GM19035 (cell line): ENCODE measurements at regions not wholly inside any gene's neighbourhood (a gene's known extent, or its start where the extent isn't known, plus 50 kb on each side); places are given as distances from the start of the nearest gene placed in this dataset.

ENCODE experiments used
- ATAC-seq: cut with Tn5 transposase; IDR thresholded peaks from one replicate; pipeline ENCODE4 v1.9.1; 2021; ENCODE audit not compliant: unreplicated experiment

- ATAC-seq = no peak
These were observed 338.7 kb downstream of the CDH2 start for GRCh38 chr18:27838225-27838624.

DNA sequence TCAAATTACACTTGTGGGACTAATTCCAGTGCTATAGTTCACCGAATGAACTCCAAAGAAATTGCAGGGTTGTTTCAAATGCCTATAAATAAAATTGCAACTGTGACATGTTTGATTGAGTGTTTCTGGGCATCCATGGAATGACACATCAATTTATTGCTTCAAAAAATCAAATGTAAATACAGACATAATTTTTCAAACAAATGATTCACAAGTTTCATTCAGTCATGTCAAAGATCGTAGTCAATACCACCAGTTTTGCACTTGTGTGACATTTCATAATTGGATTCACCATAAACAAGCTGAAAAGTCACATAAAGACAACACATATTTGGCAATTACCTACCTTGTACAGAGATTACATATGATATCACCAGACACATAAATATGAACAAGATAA, 350.8 kb downstream of the CDH2 start:
- ATAC-seq = no peak

GRCh38 chr18:27825689-27826088, 351.2 kb downstream of the CDH2 start:
- no peak for ATAC-seq

GRCh38 chr18:27824841-27825681, 351.9 kb downstream of the CDH2 start:
- no peak for ATAC-seq

DNA sequence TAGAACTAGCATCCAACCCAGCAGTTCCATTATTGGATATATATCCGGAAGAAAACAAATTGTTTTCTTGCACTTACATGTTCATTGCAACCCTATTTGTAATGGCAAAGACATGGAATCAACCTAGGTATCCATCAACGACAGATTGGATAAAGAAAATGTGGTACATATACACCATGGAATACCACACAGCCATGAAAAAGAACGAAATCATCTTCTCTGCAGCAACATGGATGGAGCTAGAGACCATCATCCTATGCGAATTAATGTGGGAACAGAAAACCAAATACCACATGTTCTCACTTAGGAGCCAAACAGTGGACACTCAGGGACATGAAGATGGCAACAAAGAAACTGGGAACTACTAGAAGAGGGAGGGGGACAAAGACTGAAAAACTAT, 352.7 kb downstream of the CDH2 start:
- ATAC-seq = no peak

DNA sequence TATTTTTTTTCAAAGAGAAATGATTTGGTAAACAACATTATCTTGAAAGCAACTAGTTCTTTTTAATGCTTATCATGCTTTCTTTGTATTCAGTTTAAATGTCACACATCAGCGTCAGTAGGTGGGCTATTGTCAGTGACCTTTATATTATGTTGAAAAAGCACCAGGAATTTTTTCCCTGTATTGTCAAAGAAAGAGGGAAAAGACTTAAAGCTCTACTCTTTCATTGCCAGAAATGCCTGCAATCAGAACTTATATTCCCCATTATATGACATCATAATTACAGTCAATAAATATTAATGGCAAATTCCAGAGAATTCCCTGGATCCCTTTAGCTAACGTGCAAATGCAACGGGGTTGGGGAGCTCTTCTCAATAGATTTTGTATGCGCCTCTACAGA, 353.9 kb downstream of the CDH2 start:
- ATAC-seq = no peak

GRCh38 chr18:27808683-27809082, 368.2 kb downstream of the CDH2 start:
- no peak for ATAC-seq

GRCh38 chr18:27803957-27804356, 373.0 kb downstream of the CDH2 start:
- no peak for ATAC-seq

DNA sequence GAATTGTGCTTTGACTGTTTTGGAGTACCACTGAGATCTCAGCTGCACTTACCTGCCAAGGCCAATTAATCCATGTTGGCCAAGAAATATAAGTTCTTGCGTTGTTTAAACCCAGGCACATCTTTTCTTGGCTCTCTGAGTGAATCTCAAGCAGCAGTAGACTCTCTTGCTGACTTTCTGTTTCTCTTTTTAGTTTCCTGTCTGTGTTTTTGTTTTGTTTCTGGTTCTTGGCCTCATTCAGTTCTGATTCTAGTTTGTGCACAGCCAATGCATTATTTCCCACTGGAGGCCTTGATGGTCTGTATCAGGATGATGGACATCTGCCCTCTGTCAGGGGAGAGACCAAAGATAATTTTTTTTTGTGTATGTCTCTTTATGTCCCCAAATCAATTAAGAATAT, 379.4 kb downstream of the CDH2 start:
- ATAC-seq = peak; percentile 81

DNA sequence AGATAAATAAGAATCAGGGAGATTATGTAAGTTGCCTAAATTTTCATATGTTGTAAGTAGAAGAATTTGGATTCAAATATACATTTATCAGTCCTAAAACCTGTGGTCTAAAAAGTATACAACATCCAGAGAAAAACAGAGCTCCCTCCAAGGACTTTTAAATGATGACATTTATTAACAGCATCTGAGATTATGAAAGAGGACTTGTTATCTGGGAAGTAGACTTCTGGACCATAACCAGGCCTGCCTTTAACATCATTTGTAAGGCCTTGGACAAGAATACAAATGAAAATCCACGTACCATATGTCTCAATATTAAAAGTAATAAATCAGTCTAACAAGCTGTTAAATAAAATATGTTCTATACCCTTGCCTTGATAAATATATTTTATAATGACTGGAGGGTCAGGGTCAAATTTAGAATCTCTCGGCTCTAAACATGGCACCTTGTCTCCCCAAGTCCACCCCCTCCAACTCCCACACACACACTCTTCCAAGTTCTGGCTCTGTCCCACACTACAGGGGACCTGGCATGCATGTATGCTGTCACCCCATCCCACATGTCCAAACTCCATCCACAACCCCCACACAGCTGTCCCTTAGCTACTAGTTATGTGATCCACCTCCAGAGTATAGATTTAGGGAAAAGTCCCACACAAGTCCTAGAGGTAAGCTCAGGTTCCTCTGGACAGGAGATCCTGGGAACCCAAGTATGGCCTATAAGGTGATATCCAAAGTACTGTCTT, 382.6 kb downstream of the CDH2 start:
- ATAC-seq = no peak

DNA sequence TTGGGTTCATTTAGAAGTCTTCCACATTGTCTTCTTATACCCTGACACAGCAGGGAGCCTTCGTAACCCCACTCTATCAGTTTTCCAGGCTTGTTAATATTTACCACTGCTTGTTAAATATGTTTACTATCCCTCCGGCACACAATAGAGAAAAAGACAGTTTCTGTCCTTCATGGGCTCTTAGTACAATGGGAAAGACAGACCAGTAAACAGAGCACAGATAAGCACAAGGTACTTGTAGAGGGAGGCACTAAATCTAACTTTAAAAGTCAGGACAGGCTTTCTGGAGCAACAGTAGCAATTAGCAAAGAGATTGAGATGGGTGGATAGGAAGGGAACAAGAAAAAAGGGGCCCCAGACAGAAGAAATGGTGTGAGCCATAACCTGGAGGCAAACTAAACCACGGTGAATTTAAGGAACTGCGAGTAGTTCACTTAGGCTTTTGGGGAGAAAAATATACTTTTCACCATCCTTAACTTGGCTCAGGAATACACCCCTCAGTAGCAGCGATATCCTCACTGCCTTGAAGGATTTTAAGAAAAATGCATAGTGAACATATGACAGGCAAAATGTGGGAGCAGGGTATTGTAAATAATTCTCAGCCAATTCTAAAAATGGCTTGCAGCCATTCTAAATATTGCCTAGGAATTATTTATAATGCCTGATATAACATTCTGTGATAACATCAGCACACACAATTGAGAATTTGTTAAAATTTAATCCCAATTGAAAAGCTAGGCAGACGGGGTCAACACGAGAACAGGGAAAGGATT, 383.7 kb downstream of the CDH2 start:
- ATAC-seq = no peak

DNA sequence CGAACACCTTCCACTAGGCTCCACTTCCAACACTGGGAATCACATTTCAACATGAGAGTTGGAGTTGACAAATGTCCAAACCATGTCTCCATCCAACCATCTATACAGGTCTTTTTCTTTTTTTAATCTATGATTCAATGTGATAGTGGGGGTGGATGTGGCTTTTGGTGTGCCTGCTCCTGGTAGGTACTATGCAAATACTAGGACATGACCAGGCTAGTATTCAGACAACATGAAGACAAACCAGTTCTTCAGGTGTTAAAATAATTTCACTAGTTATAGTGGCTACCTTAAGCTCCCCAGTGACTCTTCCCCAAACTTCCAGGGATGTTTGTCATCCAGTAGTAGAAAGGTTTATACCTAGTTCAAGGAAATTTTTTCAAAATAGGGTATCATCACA, 387.5 kb downstream of the CDH2 start:
- no peak for ATAC-seq

DNA sequence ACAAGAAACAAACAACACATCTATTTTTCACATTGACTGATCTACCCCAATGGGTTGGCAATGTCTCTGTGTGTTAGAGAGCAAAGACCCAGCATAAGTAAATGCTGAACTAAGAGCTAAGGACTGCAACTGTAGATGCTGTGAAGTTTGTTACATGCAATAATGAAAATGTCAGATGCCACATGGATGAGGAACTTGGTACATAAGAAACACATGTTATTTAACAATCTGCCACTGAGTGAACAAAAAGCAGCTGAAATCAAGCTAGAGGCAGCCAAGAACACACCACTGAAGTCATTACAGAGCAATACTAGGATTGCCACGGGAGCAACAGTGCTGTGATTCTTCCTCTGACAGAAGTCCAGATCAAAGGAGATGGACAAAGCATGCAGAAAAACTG, 389.4 kb downstream of the CDH2 start:
- no peak for ATAC-seq

- ATAC-seq = no peak
These were observed 391.0 kb downstream of the CDH2 start for GRCh38 chr18:27785815-27786471.

GRCh38 chr18:27780061-27780745, 396.7 kb downstream of the CDH2 start:
- ATAC-seq = no peak

DNA sequence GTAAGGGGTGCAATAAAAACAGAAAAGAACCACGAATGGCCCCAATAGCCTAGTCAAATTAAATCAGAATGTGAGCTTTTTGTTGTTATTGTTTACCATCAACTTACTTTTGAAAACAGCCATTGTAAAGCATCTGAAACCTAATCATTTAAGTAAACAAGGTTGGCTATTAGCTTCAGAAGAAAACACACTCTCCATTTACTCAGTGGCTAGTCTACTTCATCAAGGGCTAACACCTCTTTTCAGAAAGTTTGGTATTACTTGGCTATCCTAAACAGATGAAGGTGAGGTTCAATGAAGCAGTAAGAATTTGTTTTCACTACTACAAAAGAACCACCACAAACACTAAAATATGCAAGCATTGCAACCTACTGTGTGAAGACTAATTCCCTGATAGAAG, 398.0 kb downstream of the CDH2 start:
- no peak for ATAC-seq

DNA sequence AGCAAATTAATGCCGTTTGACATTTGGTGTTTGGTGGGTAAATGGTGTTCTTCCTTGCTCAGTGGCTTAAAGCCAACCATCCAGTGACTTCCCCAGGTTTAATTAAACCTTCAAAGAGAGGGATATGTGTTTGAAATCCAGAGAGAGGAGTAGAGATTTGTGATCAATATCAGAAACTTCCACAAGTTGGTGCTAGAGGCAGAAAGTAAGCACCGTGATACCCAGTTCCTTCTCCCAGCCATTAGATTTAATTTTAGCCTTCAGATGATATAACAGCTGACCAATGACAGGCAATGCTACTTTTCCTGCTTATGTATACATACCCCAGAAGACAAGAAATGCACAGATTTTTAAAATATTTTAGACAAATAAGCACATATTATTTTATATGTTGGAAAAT, 398.5 kb downstream of the CDH2 start:
- ATAC-seq = no peak

DNA sequence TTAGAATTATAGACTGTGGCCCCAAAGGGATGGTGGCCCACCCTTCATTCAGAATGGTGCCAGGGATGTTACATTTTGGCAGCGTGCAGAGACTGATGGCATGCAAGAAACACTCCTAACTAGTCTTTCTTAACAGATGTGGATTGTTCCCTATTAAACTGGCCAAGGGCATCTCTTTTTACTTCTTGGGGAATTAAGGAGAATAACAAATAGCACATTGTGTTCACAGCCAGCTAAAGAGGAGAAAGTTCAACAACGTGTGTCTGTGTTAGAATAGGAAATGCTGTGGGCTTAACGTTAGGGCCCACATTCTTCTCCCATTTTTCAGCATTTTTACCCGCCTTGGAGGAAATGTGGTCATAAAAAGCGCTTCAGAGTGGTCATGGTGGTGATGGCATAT, 404.8 kb downstream of the CDH2 start:
- no peak for ATAC-seq

DNA sequence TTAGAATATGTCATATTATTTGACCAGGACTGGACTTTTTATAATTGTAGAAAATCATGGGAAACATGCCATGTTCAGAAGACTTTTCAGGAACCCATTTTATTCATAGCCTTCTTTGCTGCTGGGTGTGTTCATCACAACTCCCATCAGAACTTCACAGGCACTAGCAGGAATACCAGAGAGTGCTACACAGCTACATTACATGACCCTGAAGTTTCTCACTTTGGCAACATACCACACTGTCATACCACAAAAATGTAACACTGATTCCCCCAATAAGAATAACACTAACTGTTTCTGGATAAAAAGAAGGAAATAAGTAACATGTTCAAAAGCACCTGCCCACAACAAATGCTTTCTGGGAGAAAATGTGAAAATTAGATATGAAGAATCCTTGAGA, 405.4 kb downstream of the CDH2 start:
- ATAC-seq = no peak

- no peak for ATAC-seq
These were observed 407.8 kb downstream of the CDH2 start for GRCh38 chr18:27769152-27769551.

- no peak for ATAC-seq
These were observed 413.0 kb downstream of the CDH2 start for GRCh38 chr18:27763936-27764335.
